Liver (tissue), 3 donors: ENCODE measurements at regions not wholly inside any gene's neighbourhood (a gene's known extent, or its start where the extent isn't known, plus 50 kb on each side); places are given as distances from the start of the nearest gene placed in this dataset.

Experiments
- CTCF ChIP-seq: fragments of 150-350 bp; IDR thresholded peaks from 2 replicates; pipeline ENCODE4 v1.5.1; 2017; ENCODE audit warnings: improper control_type of control experiment, low read depth, low read length; ENCODE audit not compliant: missing input control
- FOXA1 ChIP-seq: IDR thresholded peaks from 2 replicates; pipeline ENCODE4 v1.6.1; 2016; ENCODE audit warnings: antibody characterized with exemption
- FOXA2 ChIP-seq: IDR thresholded peaks from 2 replicates; pipeline ENCODE4 v1.6.1; 2016; ENCODE audit warnings: antibody characterized with exemption
- GABPA ChIP-seq, 2 donors: IDR thresholded peaks in 1 of 2; conservative IDR thresholded peaks in 1 of 2; 2 replicates each; pipeline ENCODE4 v1.6.1; 2016; ENCODE audit warnings: antibody characterized with exemption in 2 of 2, mild to moderate bottlenecking in 1 of 2, moderate library complexity in 1 of 2
- HNF4G ChIP-seq: IDR thresholded peaks from 2 replicates; pipeline ENCODE4 v1.6.1; 2016; ENCODE audit warnings: antibody characterized with exemption
- MAX ChIP-seq: IDR thresholded peaks from 2 replicates; pipeline ENCODE4 v1.6.1; 2016; ENCODE audit warnings: antibody characterized with exemption
- RAD21 ChIP-seq, 2 donors: IDR thresholded peaks; 2 replicates each; pipeline ENCODE4 v1.6.1; 2016; ENCODE audit warnings: antibody characterized with exemption in 2 of 2, mild to moderate bottlenecking in 2 of 2
- REST ChIP-seq: IDR thresholded peaks from 2 replicates; pipeline ENCODE4 v1.6.1; 2016; ENCODE audit warnings: antibody characterized with exemption, mild to moderate bottlenecking
- RXRA ChIP-seq, 2 donors: IDR thresholded peaks; 2 replicates each; pipeline ENCODE4 v1.6.1; 2017 to 2018; ENCODE audit warnings: antibody characterized with exemption in 2 of 2, mild to moderate bottlenecking in 1 of 2
- SP1 ChIP-seq: IDR thresholded peaks from 2 replicates; pipeline ENCODE4 v1.6.1; 2018; ENCODE audit warnings: antibody characterized with exemption, mild to moderate bottlenecking
- TAF1 ChIP-seq: conservative IDR thresholded peaks from 2 replicates; pipeline ENCODE4 v1.6.1; 2016; ENCODE audit warnings: antibody characterized with exemption, mild to moderate bottlenecking
- ZBTB33 ChIP-seq: IDR thresholded peaks from 2 replicates; pipeline ENCODE4 v1.6.1; 2016; ENCODE audit warnings: antibody characterized with exemption
- donor health status: healthy.
- donor health status: healthy.

- TF ChIP-seq CTCF, result no peak
- TF ChIP-seq GABPA (IDR thresholded peaks at IDR 0.05 in 1 of 2, conservative IDR thresholded peaks at IDR 0.05 in 1 of 2), result no peak
- peak; percentile 59 for TF ChIP-seq REST
- no peak for TF ChIP-seq FOXA1
- TF ChIP-seq SP1, result peak; percentile 72
- TF ChIP-seq TAF1, result no peak
- TF ChIP-seq MAX, result peak; percentile 64
- TF ChIP-seq FOXA2, result peak; percentile 28
- TF ChIP-seq RAD21 (IDR thresholded peaks at IDR 0.05), result peak; percentile 61 to 69
- peak; percentile 46 for TF ChIP-seq ZBTB33
- TF ChIP-seq HNF4G, result no peak
- TF ChIP-seq RXRA (IDR thresholded peaks at IDR 0.05), result peak; percentile 56 to 81
Observed at GRCh38 chr6:11869672-11870340, 91.2 kb upstream of the ADTRP start.
